Suppressor macrophage treated with lipopolysaccharide for 1 hour (primary cell): ENCODE measurements at regions not wholly inside any gene's neighbourhood (a gene's known extent, or its start where the extent isn't known, plus 50 kb on each side); places are given as distances from the start of the nearest gene placed in this dataset.
A peak's percentile ranks its signal among the peaks of the same experiment; 100 is the strongest.

Experiments
- DNase-seq, 3 donors: peaks; one replicate each; pipeline ENCODE4 v3.0.0-alpha.2; 2020 to 2022

DNA sequence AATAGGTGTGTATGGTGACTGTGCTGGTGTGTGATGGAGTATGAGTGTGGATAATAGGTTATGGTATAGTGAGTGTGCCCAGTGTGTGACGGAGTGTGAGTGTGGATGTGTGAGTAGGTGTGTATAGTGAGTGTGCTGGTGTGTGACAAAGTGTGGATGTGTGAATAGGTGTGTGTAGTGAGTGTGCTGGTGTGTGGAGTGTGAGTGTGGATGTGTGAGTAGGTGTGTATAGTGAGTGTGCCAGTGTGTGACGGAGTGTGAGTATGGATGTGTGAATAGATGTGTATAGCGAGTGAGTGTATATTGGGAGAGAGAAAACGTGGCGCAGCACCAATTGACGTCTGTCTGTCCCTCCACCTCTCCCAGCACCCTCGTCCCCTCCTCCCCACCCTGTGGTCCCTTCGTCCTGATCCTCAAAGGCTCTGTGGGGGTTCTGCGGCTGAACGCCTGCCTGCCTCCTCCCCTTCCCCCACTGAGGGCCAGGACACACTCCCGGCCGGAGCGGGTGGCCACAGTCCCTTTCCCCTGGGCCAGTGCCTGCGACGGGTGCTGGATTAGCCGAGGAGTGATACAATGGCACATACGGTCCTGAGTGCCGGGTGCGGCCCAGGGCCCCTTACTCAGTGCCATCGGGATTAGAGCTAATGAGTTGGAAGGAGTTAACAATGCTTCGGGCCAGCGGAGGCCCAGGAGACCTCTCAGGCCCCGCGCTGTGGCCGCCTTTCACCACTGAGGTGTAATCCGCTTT lies 160.0 kb downstream of the MRM1 start:
- DNase-seq, result no peak

DNA sequence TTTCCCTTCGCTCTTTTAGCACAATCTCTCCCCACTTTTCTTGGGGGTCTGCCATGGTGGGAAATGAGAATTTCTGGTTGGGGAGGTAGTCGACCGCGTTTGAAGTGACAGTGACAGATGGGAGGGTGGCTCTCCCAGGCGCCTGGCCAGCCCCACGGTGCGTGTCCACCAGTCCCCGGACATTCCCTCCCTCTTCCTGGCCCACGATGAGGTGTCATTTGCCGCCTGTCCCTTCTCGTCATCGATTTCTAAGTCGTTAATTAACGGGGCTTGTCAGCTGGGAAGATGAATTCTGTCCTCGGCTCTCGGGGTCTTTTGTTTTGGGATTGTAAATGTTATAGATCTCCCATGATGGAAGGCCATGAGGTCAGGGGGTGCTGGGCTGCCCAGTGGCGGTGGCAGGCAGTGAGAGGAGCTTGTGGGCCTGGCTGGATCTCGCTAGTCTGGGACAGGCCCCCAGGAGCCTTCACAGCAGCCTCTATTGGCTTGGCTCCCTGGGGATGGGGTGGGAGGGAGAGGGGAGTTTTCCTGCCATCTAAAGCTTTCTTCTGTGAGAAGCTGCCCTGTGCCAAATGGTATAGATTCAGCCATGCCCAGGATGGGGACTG lies 164.2 kb downstream of the MRM1 start:
- DNase-seq, result no peak

DNA sequence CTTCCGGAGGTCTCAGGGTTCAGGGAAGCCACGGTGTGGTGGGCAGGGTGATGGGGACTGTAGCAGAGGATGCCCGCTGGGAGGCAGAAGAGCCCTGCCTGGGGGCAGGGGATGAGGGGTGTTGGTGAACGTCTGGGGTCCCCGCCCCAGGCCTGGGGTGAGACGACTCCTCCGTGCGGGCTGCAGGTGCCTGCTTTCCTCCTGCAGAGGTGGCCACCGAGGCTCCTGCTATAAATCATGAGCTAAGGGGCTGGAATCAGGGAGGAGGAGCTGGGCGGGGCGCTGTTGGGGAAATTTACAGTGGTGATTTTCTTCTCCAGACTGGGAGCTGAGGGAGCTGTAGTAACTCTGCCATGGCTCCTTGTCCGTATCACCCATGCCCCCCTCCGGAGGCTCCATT lies 167.0 kb downstream of the MRM1 start:
- DNase-seq, result no peak

DNA sequence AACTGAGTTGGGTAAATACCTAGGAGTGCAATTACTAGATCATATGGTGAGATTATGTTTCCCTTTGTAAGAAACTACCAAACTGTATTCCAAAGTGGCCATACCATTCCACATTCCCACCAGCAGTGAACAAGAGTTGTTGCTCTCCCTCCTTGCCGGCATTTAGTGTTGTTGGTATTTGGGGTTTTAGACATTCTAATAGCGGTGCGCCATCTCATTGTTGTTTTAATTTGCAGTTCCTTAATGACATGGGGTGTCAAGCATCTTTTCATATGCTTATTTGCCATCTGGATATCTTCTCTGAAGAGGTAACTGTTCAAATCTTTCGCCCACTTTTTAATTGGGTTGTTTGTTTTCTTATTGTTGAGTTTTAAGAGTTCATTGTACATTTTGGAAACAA lies 164.2 kb upstream of the LHX1 start:
- DNase-seq, result no peak

DNA sequence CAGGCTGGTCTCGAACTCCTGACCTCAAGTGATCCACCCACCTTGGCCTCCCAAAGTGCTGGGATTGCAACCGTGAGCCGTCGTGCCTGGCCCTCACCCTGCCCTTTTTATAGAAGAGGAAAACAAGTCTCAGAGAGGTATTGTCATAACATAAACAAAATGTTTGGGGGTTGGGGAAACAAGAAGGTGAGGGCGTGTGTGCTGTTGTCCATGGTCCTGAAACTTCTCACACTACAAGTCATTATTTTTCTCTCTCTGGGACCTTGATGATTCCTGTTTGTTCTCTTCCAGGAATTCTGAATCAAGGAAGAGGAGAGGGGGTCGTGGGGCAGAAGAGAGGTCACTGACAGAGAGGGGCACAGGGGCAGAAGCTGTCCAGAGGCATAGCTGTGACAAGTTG lies 160.2 kb upstream of the LHX1 start:
- DNase-seq, result no peak

DNA sequence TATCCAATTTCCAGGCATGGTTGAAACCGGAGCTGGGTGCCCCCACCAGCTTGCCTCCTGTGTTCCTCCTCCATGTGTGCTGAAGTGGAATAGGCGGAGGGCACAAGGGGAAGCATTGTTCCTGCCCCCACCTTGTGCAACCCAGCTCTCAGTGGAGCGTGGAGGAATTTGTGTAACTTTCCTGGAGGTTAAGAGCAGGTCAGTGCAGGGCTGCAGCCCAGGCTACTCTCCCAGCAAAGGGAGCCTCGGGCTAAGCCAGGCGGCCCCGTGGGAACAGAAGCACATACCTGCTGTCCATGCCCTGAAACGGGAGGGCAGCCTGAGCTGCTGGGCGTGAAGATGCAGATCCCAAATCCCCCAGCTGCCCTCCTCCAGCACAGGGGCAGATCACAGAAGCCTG lies 158.8 kb upstream of the LHX1 start:
- no peak for DNase-seq

DNA sequence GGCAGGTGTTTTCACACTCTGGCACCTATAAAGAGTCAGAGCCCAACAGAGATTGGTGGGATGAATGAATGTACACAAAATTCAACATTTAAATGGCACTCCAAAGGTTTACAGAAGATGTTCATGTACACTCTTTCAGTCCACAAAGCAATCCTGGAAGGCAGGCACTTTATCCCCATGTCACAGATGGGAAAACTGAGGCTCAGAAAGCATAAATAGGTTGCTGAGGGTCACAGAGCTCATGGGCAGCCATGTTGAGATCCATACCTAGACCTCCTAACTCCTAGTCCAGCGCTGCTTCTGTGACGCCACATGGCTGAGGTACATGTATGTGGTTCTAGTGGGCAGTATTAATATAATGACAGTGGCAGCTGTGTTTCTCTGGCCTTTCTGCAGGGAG lies 157.7 kb upstream of the LHX1 start:
- DNase-seq, result no peak

DNA sequence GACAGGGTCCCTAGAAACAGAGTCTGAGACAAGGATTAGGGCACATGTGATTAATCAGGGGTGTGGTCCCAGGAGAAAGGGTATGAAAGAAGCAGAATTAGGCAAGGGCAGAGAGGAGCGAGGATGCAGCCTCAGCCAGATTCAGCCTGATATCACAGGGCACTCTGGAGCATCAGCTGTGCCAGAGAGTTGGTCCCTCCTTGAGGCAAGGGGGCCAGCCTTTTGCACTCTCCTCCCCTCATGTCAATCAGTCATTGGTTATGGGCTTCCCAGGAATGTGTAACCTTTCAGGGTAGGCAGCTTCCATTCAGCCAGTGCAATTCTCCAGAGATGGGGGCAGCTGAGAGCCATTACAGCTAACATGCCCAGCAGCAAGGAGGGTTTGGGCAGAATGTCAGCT lies 152.6 kb upstream of the LHX1 start:
- DNase-seq, result no peak

DNA sequence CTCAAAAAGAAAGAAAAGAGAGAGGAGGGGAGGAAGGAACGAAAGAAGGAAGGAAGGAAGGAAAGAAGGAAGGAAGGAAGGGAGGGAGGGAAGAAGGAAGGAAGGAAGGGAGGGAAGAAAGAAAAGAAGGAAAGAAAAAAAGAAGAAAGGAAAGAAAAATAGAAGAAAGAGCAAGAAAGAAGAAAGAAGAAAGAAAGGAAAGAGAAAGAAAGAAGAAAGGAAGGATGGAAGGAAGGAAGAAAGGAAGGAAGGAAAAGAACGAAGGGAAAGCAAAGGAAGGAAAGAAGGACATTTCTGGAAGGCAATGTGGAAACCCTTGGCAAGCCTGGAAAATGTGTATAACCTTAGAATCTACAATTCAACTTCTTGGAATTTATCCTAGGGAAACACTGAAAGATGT lies 150.4 kb upstream of the LHX1 start:
- no peak for DNase-seq

DNA sequence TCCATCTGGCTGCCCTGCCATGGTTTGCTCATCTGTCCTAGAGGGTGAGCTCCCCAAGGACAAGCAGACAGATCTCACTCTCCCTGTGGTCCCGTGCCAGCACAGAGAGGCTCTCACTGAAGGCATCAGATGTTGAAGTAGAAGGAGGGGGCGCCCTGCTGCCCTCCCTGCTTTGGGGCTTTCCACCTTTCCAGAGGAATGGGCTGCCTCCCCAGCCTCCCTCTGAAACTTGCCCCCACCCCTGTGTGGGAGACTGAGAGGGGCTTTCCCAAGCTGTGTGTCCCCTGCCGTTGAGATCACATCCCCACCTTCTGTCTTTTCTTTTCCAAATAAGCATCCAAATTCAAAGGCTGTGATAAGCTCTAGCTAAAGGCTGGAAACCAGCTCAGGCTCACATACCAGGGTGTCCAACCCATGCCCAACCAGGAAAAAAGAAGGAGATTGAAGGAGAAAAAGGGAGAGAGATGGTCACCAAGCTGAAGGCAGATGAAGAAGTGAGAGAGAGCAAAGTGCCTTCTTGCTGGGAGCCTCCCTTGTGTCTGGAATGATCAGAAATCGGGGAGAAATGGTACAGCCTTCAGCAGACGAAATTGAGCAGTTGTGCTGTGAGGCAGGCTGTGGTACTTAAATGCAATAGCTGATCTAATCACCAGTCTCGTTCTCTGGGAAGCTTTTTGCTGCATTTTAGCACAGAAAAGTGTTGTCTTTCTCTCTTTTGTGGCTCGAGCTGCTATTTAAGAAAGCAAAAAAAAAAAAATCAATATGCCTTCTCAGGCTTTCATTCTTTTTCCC lies 145.9 kb upstream of the LHX1 start:
- DNase-seq, result no peak

DNA sequence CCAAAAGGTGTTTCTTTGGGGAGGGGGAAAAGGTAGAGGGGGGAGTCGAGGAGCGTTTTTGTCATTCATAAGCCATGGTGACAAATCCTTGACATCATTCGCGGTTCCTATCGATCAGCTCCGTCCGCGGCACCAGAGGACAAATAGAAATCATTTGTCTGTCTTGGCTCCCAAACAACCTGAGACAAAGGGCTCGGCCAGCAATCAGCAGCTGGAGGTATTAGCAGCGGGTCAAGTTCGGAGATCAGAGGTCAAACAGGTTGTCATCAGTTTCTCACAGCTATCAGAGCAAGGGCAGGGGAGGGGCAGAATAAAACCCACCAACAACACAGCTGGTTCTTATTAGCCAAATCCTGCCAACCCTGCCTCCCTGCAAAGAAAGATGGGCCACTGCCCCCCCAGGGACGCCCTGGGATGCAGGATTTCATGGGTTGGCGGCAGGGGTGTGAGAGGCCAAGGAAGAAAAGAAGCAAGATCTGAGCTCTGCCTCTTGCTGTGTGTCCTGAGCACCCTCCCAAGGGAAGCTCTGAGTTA lies 145.3 kb upstream of the LHX1 start:
- no peak for DNase-seq

DNA sequence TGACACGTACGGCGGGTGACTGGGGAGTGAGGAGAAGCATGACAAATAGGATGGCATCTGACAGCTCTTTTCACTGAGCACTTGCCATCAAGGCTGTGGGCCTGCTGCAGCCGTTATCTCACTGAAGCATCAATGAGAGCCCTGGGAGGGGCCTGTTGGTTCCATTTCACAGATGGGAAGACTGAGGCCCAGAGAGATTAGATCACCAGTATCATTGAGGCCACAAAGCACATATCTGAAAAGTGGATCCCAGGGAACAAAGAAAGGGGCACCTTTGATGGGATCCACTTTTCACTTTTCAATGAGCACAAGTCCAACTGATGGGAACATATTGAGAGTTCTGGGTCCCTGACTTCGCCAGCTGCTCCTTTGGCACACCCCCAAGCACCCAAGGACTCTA lies 144.4 kb upstream of the LHX1 start:
- DNase-seq, result no peak

DNA sequence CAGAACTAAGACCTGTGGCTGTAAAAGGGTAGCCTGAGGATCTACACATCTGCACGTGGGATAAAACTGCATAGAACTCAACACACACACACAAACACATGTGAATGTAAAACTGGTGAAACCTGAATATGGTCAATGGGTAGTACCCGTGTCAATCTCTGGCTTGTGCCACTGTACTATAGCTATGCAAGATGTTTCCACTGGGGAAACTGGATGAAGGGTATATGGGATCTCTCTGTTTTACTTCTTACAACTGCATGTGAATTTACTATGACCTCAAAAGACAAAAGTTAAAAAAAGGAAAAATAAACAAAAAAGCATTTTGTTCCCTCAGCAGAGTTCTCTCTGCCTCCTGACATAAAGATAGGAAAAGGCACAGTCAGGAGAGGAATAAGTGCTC lies 143.3 kb upstream of the LHX1 start:
- no peak for DNase-seq

DNA sequence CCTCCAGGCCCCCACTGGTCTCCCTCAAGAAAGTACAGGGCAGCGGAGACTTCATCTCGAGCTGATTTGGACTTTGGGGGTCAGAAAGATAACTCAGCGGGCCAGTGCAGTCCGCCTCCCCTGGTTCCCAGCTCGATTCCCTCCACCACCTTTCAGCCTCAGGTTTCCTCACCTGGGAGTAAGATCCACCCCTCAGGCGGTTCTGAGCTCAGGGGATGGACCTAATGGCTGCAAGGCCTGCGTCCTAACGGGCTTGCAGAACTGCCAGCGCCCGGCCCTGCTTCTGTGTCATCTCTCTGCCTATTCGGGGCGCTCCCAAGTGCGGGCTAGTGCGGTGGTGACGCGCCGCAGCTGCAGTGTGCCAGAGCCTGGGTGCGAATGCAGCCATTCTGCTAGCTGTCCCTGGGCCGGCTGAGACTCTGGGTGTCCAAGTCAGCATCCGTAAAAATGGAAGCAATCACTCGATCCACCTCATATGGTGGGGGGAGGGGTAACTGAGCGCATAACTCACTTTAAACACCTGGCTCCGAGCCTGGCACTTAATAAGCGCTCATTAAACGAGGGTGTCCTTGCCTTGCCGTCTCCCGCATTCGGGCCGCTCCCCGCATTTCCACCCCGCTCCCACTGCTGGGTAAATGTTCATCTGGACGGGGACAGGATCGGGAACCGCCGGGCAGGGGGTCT lies 129.6 kb upstream of the LHX1 start:
- DNase-seq, result no peak

DNA sequence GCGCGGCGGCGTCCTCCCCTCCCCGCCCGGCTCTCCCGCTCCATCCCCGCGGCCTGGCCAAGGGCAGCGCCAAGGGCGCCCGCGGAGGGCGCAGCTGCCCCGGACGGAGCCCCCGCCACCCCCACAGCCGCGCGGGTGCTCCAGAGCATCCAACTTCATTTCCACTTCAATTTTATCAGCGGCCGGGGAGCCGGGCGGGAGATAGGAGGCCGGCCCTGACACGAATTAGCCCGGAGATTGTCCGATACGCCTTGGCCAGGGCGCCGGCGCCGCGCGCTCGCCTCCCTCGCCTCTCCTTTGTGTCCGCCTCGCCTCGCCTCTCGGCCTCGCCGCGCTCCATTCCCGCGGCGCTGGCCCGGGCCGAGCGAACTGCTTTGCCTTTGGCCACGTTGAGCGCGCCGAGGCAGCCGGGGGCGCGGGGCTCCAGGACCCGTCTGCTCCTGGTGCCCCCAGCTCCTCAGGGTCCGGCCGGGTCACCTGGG lies 129.1 kb upstream of the LHX1 start:
- DNase-seq, result no peak

DNA sequence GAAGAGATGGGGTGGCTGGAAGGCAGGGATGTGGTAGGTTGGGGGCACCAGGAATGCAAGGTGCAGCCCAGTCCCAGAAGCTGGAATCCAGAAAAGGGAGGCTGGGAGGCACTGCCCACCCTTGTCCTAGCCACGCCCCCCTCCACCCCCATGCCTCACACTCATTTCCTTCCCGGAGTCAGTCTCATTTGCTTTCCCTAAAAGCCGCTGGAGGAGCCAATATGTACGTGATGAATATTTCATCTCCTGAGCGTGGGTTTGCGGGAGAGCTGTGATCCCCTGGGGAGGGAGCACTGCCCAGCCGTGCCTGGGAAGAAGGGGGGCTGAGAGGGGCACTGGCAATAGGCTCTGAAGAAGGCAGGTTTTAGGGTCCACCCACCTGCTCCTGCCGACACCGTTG lies 124.5 kb upstream of the LHX1 start:
- peak in 1 of 3 donors; percentile 6 for DNase-seq

DNA sequence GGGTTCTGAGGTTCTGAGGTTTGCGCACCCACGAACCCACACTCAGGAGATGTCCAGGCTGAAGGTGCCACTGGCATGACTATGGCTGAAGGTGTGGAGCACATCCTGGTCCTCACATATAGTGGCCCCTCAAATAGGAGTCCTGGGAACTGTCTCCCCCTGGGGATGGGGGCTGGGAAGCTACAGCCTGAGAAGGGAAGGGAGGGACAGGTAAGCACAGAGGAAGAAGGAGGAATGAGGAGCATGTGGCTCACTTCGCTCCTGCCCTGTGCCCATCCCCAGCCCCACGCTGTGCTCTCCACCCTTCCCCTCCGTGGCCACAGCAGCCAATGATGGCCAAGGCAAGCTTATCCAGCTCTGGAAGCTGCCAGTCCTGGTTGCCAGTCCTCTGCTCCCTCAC lies 123.9 kb upstream of the LHX1 start:
- DNase-seq, result no peak

DNA sequence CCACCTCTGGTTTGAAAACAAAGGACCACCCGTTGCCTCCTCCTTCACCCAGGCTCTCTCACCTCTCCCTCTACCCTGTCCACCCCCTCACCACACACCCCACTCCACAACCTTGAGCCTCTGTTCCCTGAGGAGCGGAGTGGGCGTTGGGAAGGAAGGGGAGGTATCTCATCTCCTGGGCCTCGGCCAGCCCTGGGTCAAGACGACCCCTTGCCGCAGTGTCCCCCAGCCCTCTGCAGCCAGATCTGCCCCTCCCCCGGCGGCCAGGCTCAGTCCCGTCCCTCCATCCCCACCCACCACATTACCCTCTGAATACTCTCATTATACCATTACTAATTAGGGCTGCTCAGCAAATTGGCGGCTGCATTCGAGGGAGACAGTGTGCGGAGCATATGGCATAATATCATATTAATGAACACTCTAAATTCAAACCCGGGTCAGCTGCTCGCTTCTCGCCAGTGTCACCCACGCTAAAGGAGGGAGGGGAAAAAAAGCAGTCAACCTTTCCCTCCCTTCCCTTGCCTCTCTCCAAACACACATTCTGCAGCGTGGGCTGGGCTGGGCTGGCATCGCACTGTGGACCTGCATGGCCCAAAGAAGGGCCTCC lies 123.2 kb upstream of the LHX1 start:
- no peak for DNase-seq

DNA sequence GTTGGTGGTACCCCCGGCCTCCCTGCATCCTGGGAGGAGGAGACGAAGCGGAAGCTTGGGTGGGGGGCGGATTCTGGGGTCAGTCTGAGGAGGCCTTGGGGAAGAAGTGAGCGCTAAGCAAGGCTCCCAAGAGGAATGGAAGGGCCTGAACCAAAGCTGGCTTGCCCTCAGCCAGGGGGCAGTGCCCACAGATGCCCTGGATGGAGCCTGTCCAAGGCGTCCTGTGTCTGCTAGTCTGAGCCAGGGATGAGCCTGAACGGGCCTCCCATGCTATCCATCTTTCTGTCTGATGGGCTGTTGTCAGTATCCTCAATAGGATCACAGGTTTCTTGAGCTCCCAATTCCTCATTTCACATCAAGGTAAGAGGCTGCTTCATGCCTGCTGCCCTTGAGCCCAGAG lies 122.3 kb upstream of the LHX1 start:
- DNase-seq, result no peak

DNA sequence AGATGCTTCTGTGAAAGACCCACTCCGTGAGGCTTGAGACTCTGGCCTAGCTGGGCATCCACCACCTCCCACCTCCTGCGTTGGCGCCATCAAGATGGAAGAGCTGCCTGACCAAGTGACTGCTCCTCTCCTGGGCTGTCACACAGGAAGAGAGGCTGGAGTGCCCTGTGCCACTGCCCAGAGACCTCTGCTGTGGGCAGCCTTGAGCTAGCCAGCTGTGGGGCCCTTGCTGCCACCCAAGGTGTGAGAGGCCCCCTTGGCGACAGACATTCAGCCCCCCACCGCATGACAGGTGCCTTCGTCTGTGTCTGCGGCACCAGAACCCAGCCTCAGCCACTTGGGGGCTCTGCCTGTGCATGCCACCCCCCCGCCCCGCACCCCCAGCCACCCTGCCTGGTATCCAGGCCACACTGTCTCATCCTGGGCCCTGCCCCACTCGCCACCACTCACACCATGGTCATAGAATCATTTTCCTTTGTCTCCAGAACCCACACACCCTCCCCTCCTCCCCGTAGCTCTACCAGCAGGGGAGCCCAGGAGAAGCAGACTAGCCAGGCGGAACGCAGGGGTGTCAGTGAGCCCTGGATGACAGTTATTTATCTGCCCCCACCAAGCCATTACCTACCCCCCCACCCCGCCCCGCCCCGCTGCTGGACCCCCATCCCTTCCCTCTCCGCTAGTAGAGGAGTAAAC lies 120.9 kb upstream of the LHX1 start:
- no peak for DNase-seq

DNA sequence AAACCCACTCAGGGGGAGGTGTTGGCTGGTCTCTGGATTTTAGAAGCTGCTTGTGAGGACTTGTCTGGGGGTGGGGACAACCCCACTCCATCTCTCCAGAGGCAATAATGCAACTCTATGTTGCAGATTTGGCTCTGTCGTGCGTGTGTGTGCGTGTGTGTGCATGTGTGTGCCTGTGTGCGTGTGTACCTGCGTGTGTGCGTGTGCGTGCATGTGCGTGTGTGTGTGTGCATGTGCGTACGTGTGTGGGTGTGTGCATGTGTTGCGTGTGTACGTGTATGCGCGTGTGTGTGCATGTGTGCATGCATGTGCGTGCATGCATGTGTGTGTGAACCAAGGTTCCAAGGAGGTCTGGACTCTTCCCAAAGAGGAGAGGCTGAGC lies 120.4 kb upstream of the LHX1 start:
- DNase-seq, result no peak

DNA sequence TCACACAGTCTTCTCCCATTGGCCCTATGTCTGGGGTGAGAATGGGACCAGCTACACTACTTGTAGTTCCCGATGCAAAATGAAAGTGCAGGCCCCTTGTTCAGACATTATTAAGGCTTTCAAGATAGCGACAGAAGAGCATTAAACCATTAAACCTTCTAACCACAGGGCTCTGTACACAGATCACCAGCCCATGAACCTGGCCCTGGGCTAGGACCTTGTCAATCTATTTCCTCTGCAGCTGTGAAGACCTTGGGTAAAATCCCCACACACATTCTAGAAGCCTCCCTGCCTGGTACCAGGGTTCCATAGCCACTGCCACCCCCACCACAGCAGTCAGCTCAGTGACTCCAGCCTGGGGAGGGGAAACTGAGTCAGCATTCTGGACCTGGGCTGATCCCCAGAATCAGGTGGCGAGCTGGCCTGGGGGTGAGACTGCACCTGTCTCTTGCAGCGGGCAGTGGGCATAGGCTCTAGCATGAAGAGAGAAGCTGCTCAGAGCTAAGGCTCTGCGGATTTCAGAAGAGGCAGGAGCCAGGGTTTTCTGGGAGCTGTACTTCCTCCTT lies 119.7 kb upstream of the LHX1 start:
- DNase-seq, result no peak
